ENCODE measurements at regions not wholly inside any gene's neighbourhood (a gene's known extent, or its start where the extent isn't known, plus 50 kb on each side); places are given as distances from the start of the nearest gene placed in this dataset.

- Mint-ChIP-seq H3K27me3 (no peaks in the 10 kb centered on the region), H3K4me1 (no peaks in the 10 kb centered on the region), H3K27ac (no peak overlapping the region), H3K9me3 (peaks cover 6% of the 10 kb centered on the region), H3K4me3 (no peak overlapping the region), H3K36me3 (no peaks in the 10 kb centered on the region)
Measured at GRCh38 chr16:6496996-6497395, 835.6 kb upstream of the RBFOX1 start.

DNA sequence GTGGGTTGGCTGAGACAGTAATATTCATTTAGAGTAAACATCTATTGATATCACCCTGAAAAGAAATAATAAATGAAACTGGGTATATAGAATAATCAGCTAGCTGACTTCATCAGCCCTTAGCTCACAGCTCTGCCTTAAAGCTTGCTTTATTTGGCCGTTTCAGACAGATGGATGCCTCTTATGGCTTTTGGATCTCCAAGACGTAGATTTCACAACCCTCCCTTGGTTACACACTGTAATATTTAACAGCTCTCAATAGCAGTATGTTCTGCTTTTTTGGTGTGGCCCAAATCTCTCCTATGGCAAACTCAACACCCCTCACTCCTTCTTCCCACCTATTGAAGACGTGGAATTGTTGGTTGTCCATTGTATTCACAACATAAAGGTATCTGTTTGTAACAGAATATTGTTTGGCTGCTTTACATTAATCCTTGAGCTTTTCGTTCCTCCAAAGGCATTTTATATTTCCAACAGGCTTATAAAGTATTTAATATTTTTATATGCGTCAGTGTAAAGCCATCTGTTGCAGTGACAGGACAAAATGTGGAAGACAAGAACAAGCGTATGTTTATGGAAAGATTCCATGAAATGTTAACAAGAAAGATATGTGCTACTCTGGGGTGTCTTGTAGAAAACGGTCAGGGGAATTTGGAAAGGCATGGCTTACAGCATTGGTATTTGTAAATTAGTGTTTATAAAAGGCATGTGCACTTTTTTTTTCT is 837.0 kb upstream of the RBFOX1 start:
- H3K9me3 Mint-ChIP-seq, result peaks cover 5% of the 10 kb centered on the region
- H3K36me3 Mint-ChIP-seq, result no peaks in the 10 kb centered on the region
- no peaks in the 10 kb centered on the region for H3K27me3 Mint-ChIP-seq
- no peak overlapping the region for H3K27ac Mint-ChIP-seq
- H3K4me3 Mint-ChIP-seq, result no peak overlapping the region
- no peaks in the 10 kb centered on the region for H3K4me1 Mint-ChIP-seq

DNA sequence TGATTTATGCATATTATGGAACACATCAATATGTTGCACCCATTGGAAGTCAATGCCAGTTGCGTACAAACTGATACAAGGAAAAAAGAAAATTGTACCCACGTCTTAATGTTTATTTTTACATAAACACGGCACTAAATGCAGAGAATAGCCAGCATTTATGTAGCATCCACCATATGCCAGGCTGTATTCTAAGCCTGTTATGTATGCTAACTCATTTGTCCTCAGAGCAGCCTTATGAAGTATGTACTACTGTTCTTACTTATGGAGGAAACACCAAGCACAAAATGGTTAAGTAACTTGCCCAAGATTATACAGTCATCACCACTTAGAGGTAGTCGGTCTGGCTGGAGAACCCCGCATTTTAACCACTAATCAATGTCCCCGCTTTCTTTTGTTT is 837.9 kb upstream of the RBFOX1 start:
- Mint-ChIP-seq H3K9me3 (peaks cover 5% of the 10 kb centered on the region), H3K27ac (no peak overlapping the region), H3K4me3 (no peak overlapping the region), H3K27me3 (no peaks in the 10 kb centered on the region), H3K4me1 (no peaks in the 10 kb centered on the region), H3K36me3 (no peaks in the 10 kb centered on the region)

GRCh38 chr16:6493555-6493954 is 839.1 kb upstream of the RBFOX1 start:
- no peaks in the 10 kb centered on the region for H3K36me3 Mint-ChIP-seq
- H3K27ac Mint-ChIP-seq, result no peak overlapping the region
- H3K27me3 Mint-ChIP-seq, result no peaks in the 10 kb centered on the region
- H3K9me3 Mint-ChIP-seq, result peaks cover 5% of the 10 kb centered on the region
- H3K4me3 Mint-ChIP-seq, result no peak overlapping the region
- no peaks in the 10 kb centered on the region for H3K4me1 Mint-ChIP-seq

DNA sequence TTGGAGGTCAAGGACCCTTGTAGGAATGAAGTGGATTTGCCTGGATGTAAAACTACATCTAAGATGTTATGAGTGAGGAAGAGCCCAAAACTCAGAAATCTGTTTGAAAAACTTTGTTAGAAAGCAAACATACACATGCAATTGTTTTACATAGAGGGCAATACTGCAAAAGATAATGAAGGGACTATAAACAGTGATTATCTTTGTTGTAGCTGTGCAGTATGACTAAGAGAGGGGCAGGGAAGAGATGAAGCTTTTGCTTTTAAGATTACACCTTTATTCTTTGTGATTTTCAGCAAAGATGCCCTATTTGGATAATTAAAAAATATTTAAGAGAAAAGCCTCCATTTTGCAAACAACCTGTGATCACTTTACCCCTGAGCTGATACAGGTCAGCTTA is 839.9 kb upstream of the RBFOX1 start:
- Mint-ChIP-seq H3K4me3 (no peak overlapping the region), H3K4me1 (no peaks in the 10 kb centered on the region), H3K36me3 (no peaks in the 10 kb centered on the region), H3K9me3 (peaks cover 9% of the 10 kb centered on the region), H3K27ac (no peak overlapping the region), H3K27me3 (no peaks in the 10 kb centered on the region)

GRCh38 chr16:6484935-6485334 is 847.7 kb upstream of the RBFOX1 start:
- peaks cover 20% of the 10 kb centered on the region for H3K27me3 Mint-ChIP-seq
- H3K4me3 Mint-ChIP-seq, result no peak overlapping the region
- peaks cover 8% of the 10 kb centered on the region for H3K9me3 Mint-ChIP-seq
- no peak overlapping the region for H3K27ac Mint-ChIP-seq
- no peaks in the 10 kb centered on the region for H3K36me3 Mint-ChIP-seq
- no peaks in the 10 kb centered on the region for H3K4me1 Mint-ChIP-seq

GRCh38 chr16:6484081-6484480 is 848.6 kb upstream of the RBFOX1 start:
- H3K4me1 Mint-ChIP-seq, result no peaks in the 10 kb centered on the region
- H3K36me3 Mint-ChIP-seq, result no peaks in the 10 kb centered on the region
- peaks cover 20% of the 10 kb centered on the region for H3K27me3 Mint-ChIP-seq
- H3K27ac Mint-ChIP-seq, result no peak overlapping the region
- H3K9me3 Mint-ChIP-seq, result peaks cover 10% of the 10 kb centered on the region
- no peak overlapping the region for H3K4me3 Mint-ChIP-seq

- Mint-ChIP-seq H3K27me3 (peaks cover 20% of the 10 kb centered on the region), H3K27ac (no peak overlapping the region), H3K4me3 (no peak overlapping the region), H3K9me3 (peaks cover 14% of the 10 kb centered on the region), H3K36me3 (no peaks in the 10 kb centered on the region), H3K4me1 (no peaks in the 10 kb centered on the region)
Measured at GRCh38 chr16:6483469-6484033, 849.1 kb upstream of the RBFOX1 start.

GRCh38 chr16:6482696-6483468 is 849.8 kb upstream of the RBFOX1 start:
- Mint-ChIP-seq H3K9me3 (peaks cover 11% of the 10 kb centered on the region), H3K36me3 (no peaks in the 10 kb centered on the region), H3K4me1 (no peaks in the 10 kb centered on the region), H3K27ac (no peak overlapping the region), H3K27me3 (peaks cover 20% of the 10 kb centered on the region), H3K4me3 (no peak overlapping the region)

GRCh38 chr16:6481894-6482293 is 850.8 kb upstream of the RBFOX1 start:
- Mint-ChIP-seq H3K36me3 (no peaks in the 10 kb centered on the region), H3K4me3 (no peak overlapping the region), H3K27ac (no peak overlapping the region), H3K27me3 (peaks cover 20% of the 10 kb centered on the region), H3K4me1 (no peaks in the 10 kb centered on the region), H3K9me3 (peaks cover 9% of the 10 kb centered on the region)

GRCh38 chr16:6453742-6454141 is 878.9 kb upstream of the RBFOX1 start:
- Mint-ChIP-seq H3K27ac (no peak overlapping the region), H3K4me3 (no peak overlapping the region), H3K9me3 (peaks cover 23% of the 10 kb centered on the region), H3K27me3 (no peaks in the 10 kb centered on the region), H3K36me3 (no peaks in the 10 kb centered on the region), H3K4me1 (no peaks in the 10 kb centered on the region)

DNA sequence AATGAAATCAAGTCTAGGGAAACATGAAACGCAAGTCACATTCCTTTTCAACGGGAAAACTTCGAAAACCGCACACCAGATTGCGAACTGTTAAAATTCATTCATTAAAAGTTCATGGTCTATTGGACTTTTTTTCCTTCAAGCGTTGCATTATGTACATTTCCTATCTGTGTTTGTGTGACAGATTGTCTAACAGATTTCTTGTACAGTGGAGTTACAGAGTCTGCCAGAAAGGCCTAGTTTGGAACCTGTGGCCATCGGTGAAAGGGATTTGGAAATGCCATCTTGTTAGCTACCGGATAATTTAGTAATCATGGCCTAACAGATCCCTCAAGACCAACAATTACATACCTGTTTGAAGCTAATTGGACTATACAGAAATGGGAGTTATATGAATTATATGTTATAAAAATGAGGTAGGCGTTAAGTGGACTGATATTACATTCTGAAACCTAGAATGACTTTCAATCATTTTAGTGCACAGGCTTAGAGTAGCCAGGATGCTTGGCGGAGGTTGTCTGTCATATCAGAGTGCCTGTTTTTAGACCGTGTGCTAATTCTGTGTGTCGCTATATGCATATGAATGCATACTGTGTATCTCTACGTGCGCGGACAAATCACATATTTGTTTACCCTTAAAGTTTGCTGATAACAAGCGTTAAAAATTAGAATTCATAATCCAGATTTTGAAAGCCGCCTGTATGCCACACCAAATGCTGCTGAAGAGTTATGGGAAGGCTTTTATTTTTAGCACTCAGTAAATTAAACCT is 885.4 kb upstream of the RBFOX1 start:
- H3K9me3 Mint-ChIP-seq, result peaks cover 20% of the 10 kb centered on the region
- no peaks in the 10 kb centered on the region for H3K27me3 Mint-ChIP-seq
- no peak overlapping the region for H3K27ac Mint-ChIP-seq
- no peak overlapping the region for H3K4me3 Mint-ChIP-seq
- H3K4me1 Mint-ChIP-seq, result no peaks in the 10 kb centered on the region
- no peaks in the 10 kb centered on the region for H3K36me3 Mint-ChIP-seq

DNA sequence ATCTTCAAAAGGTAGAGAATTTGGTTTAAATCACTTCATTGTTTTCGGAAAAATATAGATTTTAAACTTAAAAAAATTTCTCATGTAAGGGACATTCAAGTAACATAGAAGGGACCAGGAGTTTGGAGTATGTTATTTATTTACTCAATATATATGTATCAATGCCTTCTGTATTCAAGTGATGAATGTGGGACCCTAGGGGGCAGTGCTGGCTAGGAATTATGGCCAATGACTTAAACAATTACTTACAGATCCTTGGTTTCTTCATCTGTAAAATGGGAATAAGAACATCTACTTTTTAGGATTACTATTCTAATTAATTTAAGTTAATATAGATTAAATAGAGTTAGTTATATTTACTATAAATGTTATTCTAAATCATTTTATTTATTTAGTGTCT is 886.3 kb upstream of the RBFOX1 start:
- no peaks in the 10 kb centered on the region for H3K4me1 Mint-ChIP-seq
- no peak overlapping the region for H3K4me3 Mint-ChIP-seq
- H3K27ac Mint-ChIP-seq, result no peak overlapping the region
- H3K36me3 Mint-ChIP-seq, result no peaks in the 10 kb centered on the region
- peaks cover 20% of the 10 kb centered on the region for H3K9me3 Mint-ChIP-seq
- no peaks in the 10 kb centered on the region for H3K27me3 Mint-ChIP-seq

GRCh38 chr16:6439129-6439528 is 893.5 kb upstream of the RBFOX1 start:
- no peak overlapping the region for H3K27ac Mint-ChIP-seq
- no peaks in the 10 kb centered on the region for H3K27me3 Mint-ChIP-seq
- no peak overlapping the region for H3K4me3 Mint-ChIP-seq
- no peaks in the 10 kb centered on the region for H3K4me1 Mint-ChIP-seq
- H3K9me3 Mint-ChIP-seq, result peaks cover 8% of the 10 kb centered on the region
- H3K36me3 Mint-ChIP-seq, result no peaks in the 10 kb centered on the region

- H3K27ac Mint-ChIP-seq, result no peak overlapping the region
- H3K9me3 Mint-ChIP-seq, result no peaks in the 10 kb centered on the region
- H3K27me3 Mint-ChIP-seq, result no peaks in the 10 kb centered on the region
- no peak overlapping the region for H3K4me3 Mint-ChIP-seq
- no peaks in the 10 kb centered on the region for H3K4me1 Mint-ChIP-seq
- H3K36me3 Mint-ChIP-seq, result no peaks in the 10 kb centered on the region
Measured at GRCh38 chr16:6428861-6429260, 903.8 kb upstream of the RBFOX1 start.

GRCh38 chr16:6427621-6428020 is 905.0 kb upstream of the RBFOX1 start:
- H3K4me1 Mint-ChIP-seq, result no peaks in the 10 kb centered on the region
- H3K27me3 Mint-ChIP-seq, result no peaks in the 10 kb centered on the region
- no peaks in the 10 kb centered on the region for H3K9me3 Mint-ChIP-seq
- H3K36me3 Mint-ChIP-seq, result no peaks in the 10 kb centered on the region
- no peak overlapping the region for H3K27ac Mint-ChIP-seq
- no peak overlapping the region for H3K4me3 Mint-ChIP-seq

Data from activated naive CD4-positive, alpha-beta T cell treated with anti-CD3 and anti-CD28 coated beads, Interleukin-2, amount 50 U/mL, for 24 hours (primary cell).